OCI-LY1 (cell line): ENCODE measurements at regions not wholly inside any gene's neighbourhood (a gene's known extent, or its start where the extent isn't known, plus 50 kb on each side); places are given as distances from the start of the nearest gene placed in this dataset.

Experiments
- H2AFZ ChIP-seq: fragments of 200-600 bp; sonication (generic), shearing (Covaris generic); 2 replicates; pipeline ENCODE4 v1.6.0; 2014; ENCODE audit warnings: antibody characterized with exemption, mild to moderate bottlenecking, low read length
- H3F3A ChIP-seq: fragments of 200-600 bp; sonication (generic), shearing (Covaris generic); 2 replicates; pipeline ENCODE4 v1.6.0; 2014; ENCODE audit warnings: mild to moderate bottlenecking, antibody characterized with exemption, low read length, moderate library complexity; ENCODE audit not compliant: insufficient read depth
- H3K27ac ChIP-seq: fragments of 200-600 bp; sonication (generic); 2 replicates; pipeline ENCODE4 v1.5.1; 2014; ENCODE audit warnings: low read length, mixed run types, mild to moderate bottlenecking, low read depth; ENCODE audit not compliant: poor library complexity, severe bottlenecking
- H3K27me3 ChIP-seq: fragments of 200-600 bp; sonication (generic); 2 replicates; pipeline ENCODE4 v1.6.0; 2014; ENCODE audit warnings: antibody characterized with exemption, mild to moderate bottlenecking, low read length, moderate library complexity; ENCODE audit not compliant: insufficient read depth
- H3K36me3 ChIP-seq: fragments of 200-600 bp; sonication (generic); 2 replicates; pipeline ENCODE4 v1.6.1; 2014; ENCODE audit warnings: mild to moderate bottlenecking, antibody characterized with exemption, low read length, moderate library complexity, mixed read lengths; ENCODE audit not compliant: insufficient read depth
- H3K4me1 ChIP-seq: fragments of 200-600 bp; sonication (generic); 2 replicates; pipeline ENCODE4 v1.5.1; 2014; ENCODE audit warnings: mild to moderate bottlenecking, low read length, moderate library complexity; ENCODE audit not compliant: insufficient read depth, severe bottlenecking
- H3K4me2 ChIP-seq: fragments of 200-600 bp; sonication (generic), shearing (Covaris generic); 2 replicates; pipeline ENCODE4 v1.6.1; 2014; ENCODE audit warnings: low read length
- H3K4me3 ChIP-seq: fragments of 200-600 bp; sonication (generic); 2 replicates; pipeline ENCODE4 v1.5.1; 2014; ENCODE audit warnings: low read length, low read depth, mild to moderate bottlenecking, mixed read lengths; ENCODE audit not compliant: poor library complexity, severe bottlenecking
- H3K79me2 ChIP-seq: fragments of 200-600 bp; shearing (Covaris generic); 2 replicates; pipeline ENCODE4 v1.6.1; 2016; ENCODE audit warnings: mixed run types, low read length, mixed read lengths; ENCODE audit not compliant: insufficient read depth
- H3K9ac ChIP-seq: fragments of 200-600 bp; sonication (generic), shearing (Covaris generic); 2 replicates; pipeline ENCODE4 v1.6.1; 2014; ENCODE audit warnings: mild to moderate bottlenecking, low read length, mixed read lengths
- H3K9me2 ChIP-seq: fragments of 200-600 bp; sonication (generic), shearing (Covaris generic); 2 replicates; pipeline ENCODE4 v1.6.1; 2014; ENCODE audit warnings: low read depth, mild to moderate bottlenecking, low read length, mixed read lengths
- H3K9me3 ChIP-seq: fragments of 200-600 bp; shearing (Covaris generic); 2 replicates; pipeline ENCODE4 v1.6.1; 2014; ENCODE audit warnings: low read length, mixed read lengths
- H4K20me1 ChIP-seq: fragments of 200-600 bp; sonication (generic), shearing (Covaris generic); 2 replicates; pipeline ENCODE4 v1.6.0; 2016; ENCODE audit warnings: mild to moderate bottlenecking, low read length; ENCODE audit not compliant: insufficient read depth
- EZH2 ChIP-seq: fragments of 200-600 bp; sonication (generic), shearing (Covaris generic); IDR thresholded peaks from 2 replicates; pipeline ENCODE4 v1.8.0; 2017; ENCODE audit warnings: borderline replicate concordance, mixed run types, mild to moderate bottlenecking, antibody characterized with exemption, low read length, moderate library complexity, mixed read lengths
- TF ChIP-seq, protein P1 (sequence below): fragments of 200-600 bp; sonication (generic), shearing (Covaris generic); IDR thresholded peaks from 2 replicates; pipeline ENCODE4 v1.5.1; 2017; ENCODE audit warnings: mild to moderate bottlenecking, antibody characterized with exemption, low read length, moderate library complexity, mixed read lengths

DNA sequence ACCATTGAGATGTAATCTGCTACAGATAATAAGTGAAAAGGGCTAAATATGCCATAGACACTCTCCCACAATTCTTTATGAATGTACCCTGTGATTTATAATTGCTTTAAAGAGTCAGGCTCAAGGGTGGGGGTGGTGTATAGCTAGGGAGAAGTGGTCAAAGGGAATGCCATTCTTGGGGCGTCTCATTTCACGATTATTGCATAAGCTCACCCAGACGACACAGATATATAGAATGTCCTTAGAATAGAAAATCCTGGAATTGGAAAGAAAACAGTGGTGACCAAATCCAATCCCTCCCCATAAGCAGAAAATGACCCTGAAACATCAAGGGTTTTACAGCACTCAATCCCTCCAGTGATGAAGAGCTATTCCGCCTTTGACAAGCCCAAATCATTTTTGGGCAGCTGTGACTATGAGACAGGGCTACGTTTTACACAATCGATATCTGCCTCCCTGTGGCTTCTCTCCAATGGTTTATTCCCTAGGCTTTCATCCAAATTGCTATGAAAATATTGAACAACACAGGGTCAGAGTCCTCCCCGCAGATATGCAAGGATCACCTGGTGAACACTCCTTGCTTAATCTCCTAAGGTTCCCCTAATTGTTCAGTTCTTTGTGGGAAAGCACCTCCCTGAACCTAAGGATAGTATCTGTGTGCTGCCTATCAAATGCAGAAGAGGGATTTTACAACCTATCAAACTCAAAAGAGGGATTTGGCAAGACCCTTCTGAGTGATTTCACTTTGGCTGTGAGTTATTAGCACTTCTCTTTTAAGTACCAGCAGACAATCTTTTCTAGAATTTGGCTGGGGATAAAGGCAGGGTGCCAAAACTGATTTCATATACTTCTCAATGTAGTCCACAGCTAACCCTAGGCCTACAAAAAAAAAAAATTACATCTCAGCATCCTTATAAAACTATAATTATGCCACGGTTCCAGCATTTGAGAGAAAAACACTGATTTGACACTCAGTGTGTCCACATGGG, 144.9 kb upstream of the CDH6 start:
- Histone ChIP-seq H3K27ac (no peak overlapping the region), H3K4me3 (no peak overlapping the region), H4K20me1 (no peaks in the 10 kb centered on the region), H3K79me2 (no peaks in the 10 kb centered on the region), H3K4me2 (no peak overlapping the region), H3K9me2 (no peaks in the 10 kb centered on the region), H3K27me3 (no peaks in the 10 kb centered on the region), H3K4me1 (no peaks in the 10 kb centered on the region), H3F3A (no peaks in the 10 kb centered on the region), H3K9me3 (no peaks in the 10 kb centered on the region), H3K36me3 (no peaks in the 10 kb centered on the region), H2AFZ (no peak overlapping the region), H3K9ac (no peak overlapping the region)
- TF ChIP-seq EZH2: no peak
- TF ChIP-seq, protein P1, sequence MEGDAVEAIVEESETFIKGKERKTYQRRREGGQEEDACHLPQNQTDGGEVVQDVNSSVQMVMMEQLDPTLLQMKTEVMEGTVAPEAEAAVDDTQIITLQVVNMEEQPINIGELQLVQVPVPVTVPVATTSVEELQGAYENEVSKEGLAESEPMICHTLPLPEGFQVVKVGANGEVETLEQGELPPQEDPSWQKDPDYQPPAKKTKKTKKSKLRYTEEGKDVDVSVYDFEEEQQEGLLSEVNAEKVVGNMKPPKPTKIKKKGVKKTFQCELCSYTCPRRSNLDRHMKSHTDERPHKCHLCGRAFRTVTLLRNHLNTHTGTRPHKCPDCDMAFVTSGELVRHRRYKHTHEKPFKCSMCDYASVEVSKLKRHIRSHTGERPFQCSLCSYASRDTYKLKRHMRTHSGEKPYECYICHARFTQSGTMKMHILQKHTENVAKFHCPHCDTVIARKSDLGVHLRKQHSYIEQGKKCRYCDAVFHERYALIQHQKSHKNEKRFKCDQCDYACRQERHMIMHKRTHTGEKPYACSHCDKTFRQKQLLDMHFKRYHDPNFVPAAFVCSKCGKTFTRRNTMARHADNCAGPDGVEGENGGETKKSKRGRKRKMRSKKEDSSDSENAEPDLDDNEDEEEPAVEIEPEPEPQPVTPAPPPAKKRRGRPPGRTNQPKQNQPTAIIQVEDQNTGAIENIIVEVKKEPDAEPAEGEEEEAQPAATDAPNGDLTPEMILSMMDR: no peak

DNA sequence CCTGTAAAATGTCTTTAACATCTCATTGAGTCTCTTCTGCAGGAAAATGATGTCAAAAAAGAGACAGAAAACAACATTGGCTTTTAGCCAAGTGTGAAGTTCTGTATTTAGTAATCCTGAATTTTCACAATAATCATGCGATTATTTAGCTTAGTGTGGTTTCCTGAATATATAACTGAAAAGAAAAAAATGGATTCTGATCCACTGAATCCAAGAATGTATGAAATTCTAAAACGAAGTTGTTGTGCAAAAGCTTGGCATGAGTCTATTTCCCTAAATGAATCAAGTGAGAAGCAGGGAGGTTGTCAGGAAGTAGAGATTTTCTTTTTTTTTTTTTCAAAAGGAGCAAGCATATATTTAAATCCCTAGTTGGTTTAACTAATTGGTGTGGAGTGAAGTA, 145.9 kb upstream of the CDH6 start:
- no peaks in the 10 kb centered on the region for H3K27me3 ChIP-seq
- no peaks in the 10 kb centered on the region for H3K36me3 ChIP-seq
- no peak overlapping the region for H3K27ac ChIP-seq
- H4K20me1 ChIP-seq: no peaks in the 10 kb centered on the region
- H3K4me2 ChIP-seq: no peak overlapping the region
- no peaks in the 10 kb centered on the region for H3F3A ChIP-seq
- no peaks in the 10 kb centered on the region for H3K9me3 ChIP-seq
- no peaks in the 10 kb centered on the region for H3K4me1 ChIP-seq
- H3K79me2 ChIP-seq: no peaks in the 10 kb centered on the region
- no peak overlapping the region for H3K9ac ChIP-seq
- no peaks in the 10 kb centered on the region for H3K9me2 ChIP-seq
- TF ChIP-seq, protein P1: no peak
- TF ChIP-seq EZH2: no peak
- no peak overlapping the region for H3K4me3 ChIP-seq
- H2AFZ ChIP-seq: no peak overlapping the region

- Histone ChIP-seq H3K27me3 (no peaks in the 10 kb centered on the region), H3K9me2 (no peaks in the 10 kb centered on the region), H4K20me1 (no peaks in the 10 kb centered on the region), H3K9me3 (no peaks in the 10 kb centered on the region), H3K4me1 (no peaks in the 10 kb centered on the region), H3K27ac (no peak overlapping the region), H3K4me3 (no peak overlapping the region), H3K9ac (no peak overlapping the region), H3K79me2 (no peaks in the 10 kb centered on the region), H3K4me2 (no peak overlapping the region), H2AFZ (no peak overlapping the region), H3K36me3 (no peaks in the 10 kb centered on the region), H3F3A (no peaks in the 10 kb centered on the region)
- TF ChIP-seq, protein P1: no peak
- no peak for TF ChIP-seq EZH2
Observed at GRCh38 chr5:31047007-31047406, 146.5 kb upstream of the CDH6 start.
